HUES48 (cell line): ENCODE measurements at regions not wholly inside any gene's neighbourhood (a gene's known extent, or its start where the extent isn't known, plus 50 kb on each side); places are given as distances from the start of the nearest gene placed in this dataset.

Experiments
- H3K27ac ChIP-seq: one replicate; pipeline ENCODE4 v1.7.0; 2013; ENCODE audit warnings: low read depth, low read length, inconsistent platforms
- H3K27me3 ChIP-seq: 2 replicates; pipeline ENCODE4 v1.6.1; 2013; ENCODE audit warnings: mild to moderate bottlenecking, low read length; ENCODE audit not compliant: control insufficient read depth, insufficient read depth
- H3K36me3 ChIP-seq: 2 replicates; pipeline ENCODE4 v1.6.1; 2013; ENCODE audit warnings: low read length; ENCODE audit not compliant: control insufficient read depth, insufficient read depth
- H3K4me1 ChIP-seq: 2 replicates; pipeline ENCODE4 v1.6.1; 2013; ENCODE audit warnings: mild to moderate bottlenecking, low read length; ENCODE audit not compliant: control insufficient read depth, insufficient read depth
- H3K4me3 ChIP-seq: 2 replicates; pipeline ENCODE4 v1.5.1; 2013; ENCODE audit warnings: mild to moderate bottlenecking, low read depth, low read length
- H3K9ac ChIP-seq: 2 replicates; pipeline ENCODE4 v1.6.1; 2013; ENCODE audit warnings: mild to moderate bottlenecking, low read depth, low read length, moderate library complexity
- H3K9me3 ChIP-seq: 2 replicates; pipeline ENCODE4 v1.6.1; 2013; ENCODE audit warnings: low read length; ENCODE audit not compliant: control insufficient read depth, insufficient read depth

DNA sequence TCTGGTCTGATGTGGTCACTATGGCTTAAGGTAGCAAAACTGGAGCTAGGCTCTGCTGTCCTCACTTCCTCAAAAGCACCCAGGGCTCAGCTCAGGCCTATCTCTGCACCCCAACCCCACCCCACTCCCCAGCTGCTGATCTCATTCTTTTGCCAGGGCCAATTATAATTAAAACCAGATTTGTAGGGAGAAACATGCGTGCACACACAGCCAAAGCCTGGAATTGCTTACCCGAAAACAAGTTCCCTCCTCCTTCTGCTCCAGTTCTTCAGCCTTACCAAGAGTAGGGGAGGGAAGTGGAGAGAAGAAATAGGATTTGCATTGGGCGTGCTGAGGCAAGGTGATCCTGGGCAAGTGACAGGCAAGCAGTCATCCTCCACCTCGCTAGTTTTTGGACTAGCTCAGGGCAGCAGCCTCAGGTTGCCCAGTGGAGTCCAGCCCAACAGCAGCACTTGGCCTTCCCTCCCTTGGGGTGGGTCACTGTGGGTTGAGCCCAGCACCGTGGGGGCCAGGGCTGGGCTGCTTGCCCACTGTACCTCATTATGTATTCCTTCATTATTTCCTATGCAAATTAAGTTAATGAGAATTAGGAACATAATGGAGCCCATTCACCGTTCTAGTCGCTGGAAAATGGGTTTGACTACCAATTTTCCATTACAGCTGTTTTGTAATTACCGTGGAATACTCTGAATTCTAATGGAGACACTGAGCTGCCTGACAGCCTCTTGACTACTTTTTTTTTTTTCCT lies 199.1 kb upstream of the CELF4 start:
- H3K27me3 ChIP-seq: no peaks in the 10 kb centered on the region
- no peak overlapping the region for H3K27ac ChIP-seq
- H3K9ac ChIP-seq: no peak overlapping the region
- no peak overlapping the region for H3K4me3 ChIP-seq
- no peaks in the 10 kb centered on the region for H3K4me1 ChIP-seq
- no peaks in the 10 kb centered on the region for H3K9me3 ChIP-seq
- no peaks in the 10 kb centered on the region for H3K36me3 ChIP-seq

DNA sequence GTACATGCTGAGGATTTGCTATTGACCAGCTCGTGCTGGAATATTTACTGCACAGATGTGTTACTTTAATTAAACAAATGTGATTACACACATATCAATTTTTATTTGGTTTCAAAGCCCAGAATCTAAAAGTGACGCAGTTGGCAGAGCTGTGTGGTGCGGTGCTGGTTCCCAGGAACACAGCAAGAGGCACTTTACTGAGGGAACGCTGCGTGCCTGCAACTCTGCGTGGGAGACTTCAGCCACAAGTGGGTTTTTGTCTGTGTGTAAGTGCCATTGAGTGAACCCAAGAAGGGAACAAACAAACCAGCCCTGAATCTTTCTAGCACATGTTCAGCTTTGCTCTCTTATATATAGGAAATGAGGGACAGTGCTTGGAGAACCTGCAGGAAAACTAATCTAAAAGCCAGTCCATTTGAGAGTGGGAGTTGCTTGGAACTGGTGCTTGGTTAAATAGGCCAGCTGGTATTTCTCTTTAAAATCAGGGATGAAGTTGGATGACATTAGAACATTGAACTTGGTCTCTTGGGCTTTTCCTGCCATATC lies 196.6 kb upstream of the CELF4 start:
- no peaks in the 10 kb centered on the region for H3K27me3 ChIP-seq
- H3K4me1 ChIP-seq: no peaks in the 10 kb centered on the region
- H3K9me3 ChIP-seq: no peaks in the 10 kb centered on the region
- H3K36me3 ChIP-seq: no peaks in the 10 kb centered on the region
- H3K9ac ChIP-seq: no peak overlapping the region
- H3K4me3 ChIP-seq: no peak overlapping the region
- H3K27ac ChIP-seq: no peak overlapping the region

DNA sequence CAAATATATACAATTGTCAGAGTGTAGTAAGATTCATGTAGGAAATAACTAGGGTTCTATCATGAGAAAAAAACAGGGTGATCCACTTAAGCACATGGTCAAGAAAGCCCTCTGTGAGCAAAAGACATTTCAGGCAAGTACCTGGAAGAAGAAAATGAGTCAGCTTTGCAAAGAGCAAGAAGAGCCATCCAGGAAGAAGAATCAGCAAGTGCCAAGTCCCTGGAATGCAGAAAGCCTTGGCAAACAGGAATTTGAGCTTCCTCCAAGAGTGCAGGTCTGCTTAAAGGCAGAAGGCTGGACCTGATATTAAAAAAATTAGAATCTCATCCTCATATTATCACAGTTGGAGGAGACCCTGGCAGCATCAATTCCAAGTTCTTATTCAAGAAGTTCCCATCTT lies 188.5 kb upstream of the CELF4 start:
- no peak overlapping the region for H3K4me3 ChIP-seq
- no peaks in the 10 kb centered on the region for H3K9me3 ChIP-seq
- no peaks in the 10 kb centered on the region for H3K4me1 ChIP-seq
- no peaks in the 10 kb centered on the region for H3K27me3 ChIP-seq
- H3K36me3 ChIP-seq: no peaks in the 10 kb centered on the region
- H3K27ac ChIP-seq: no peak overlapping the region
- no peak overlapping the region for H3K9ac ChIP-seq

DNA sequence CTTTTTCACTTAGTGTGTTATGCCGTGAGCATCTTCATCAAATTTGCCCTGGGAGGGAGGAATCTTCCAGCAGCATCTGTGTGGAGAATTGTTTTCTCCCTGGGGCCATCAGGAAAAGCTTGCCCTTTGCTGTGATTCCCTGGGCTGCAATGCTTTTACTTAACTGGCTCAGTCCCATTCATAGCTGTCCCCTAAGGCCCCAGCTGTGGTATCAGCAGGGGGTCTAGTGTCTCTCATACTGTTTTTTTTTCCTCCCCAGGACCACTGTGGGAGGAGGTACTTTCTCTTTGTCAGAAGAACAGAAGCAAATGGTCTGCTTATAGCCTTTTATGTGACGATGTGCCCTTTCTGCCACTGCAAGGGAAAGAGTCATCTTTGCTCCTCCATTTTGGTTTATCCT lies 176.8 kb upstream of the CELF4 start:
- Histone ChIP-seq H3K36me3 (no peaks in the 10 kb centered on the region), H3K9me3 (no peaks in the 10 kb centered on the region), H3K9ac (no peak overlapping the region), H3K4me1 (peaks cover 7% of the 10 kb centered on the region), H3K27me3 (no peaks in the 10 kb centered on the region), H3K27ac (no peak overlapping the region), H3K4me3 (no peak overlapping the region)

DNA sequence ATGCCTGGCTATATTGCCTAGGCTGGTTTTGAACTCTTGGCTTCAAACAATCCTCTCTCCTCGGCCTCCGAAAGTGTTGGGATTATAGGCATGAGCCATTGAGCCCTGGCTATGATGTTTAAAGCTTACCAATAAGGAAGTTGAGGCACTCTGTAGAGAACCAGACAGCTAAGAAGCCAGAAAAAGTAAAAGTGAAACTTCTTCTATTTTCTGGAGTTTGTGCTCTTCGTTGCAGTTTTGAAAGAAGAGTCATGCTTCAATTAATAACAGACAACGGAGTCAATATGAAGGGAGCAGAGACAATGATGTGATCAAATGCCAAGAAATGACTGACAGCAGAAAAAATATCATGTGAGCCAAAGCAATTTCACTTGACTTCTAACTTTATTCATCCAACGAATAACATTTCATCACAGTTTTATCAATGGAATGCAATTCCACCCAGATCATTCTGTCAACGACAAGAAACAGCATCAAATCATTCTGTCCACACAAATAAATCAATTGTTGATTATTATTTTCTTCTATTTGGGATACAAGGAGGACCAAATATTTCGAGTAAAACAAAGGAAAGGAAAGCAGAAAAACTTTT lies 175.5 kb upstream of the CELF4 start:
- Histone ChIP-seq H3K27ac (no peak overlapping the region), H3K9ac (no peak overlapping the region), H3K4me3 (no peak overlapping the region), H3K36me3 (no peaks in the 10 kb centered on the region), H3K27me3 (no peaks in the 10 kb centered on the region), H3K4me1 (peaks cover 7% of the 10 kb centered on the region), H3K9me3 (no peaks in the 10 kb centered on the region)

DNA sequence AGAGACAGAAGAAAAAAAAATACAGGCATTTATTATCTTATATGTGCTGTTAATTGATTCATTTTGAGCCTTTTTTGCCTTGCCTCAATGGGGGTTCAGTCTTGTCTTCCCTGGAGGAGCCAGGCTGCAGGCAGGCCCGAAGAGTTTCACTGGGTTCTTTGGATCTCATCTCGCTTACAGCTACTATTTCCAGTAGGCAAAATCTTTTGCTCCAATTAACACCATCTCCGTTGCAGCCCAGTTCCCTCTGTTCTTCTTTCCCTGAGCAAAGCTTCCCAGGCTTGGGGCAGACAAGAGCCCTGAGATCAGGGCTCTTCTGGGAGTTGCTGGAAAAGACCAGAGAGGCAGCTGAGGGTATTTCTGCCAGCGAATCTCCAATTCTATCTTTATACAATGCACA lies 168.8 kb upstream of the CELF4 start:
- H3K36me3 ChIP-seq: no peaks in the 10 kb centered on the region
- H3K27me3 ChIP-seq: no peaks in the 10 kb centered on the region
- H3K9ac ChIP-seq: no peak overlapping the region
- no peaks in the 10 kb centered on the region for H3K9me3 ChIP-seq
- no peak overlapping the region for H3K27ac ChIP-seq
- no peak overlapping the region for H3K4me3 ChIP-seq
- no peaks in the 10 kb centered on the region for H3K4me1 ChIP-seq

DNA sequence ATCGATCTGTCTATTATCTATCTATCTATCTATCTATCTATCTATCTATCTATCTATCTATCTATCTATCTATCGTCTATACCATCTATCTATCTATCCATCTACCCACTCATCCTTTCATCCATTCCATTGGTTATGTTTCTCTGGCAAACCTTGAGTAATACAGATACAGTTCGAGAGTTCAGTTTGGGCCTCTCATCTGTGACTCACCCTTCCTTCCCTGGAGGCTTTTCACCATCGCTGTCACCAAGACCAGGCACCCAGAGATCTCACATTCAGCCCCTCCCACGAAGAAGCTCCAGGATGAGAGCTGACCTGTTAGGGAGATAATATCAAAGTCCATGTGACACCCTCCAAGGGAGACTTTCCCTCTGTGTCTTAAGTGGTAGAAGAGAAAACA lies 164.1 kb upstream of the CELF4 start:
- H3K4me1 ChIP-seq: no peaks in the 10 kb centered on the region
- H3K36me3 ChIP-seq: no peaks in the 10 kb centered on the region
- H3K27ac ChIP-seq: no peak overlapping the region
- no peak overlapping the region for H3K4me3 ChIP-seq
- no peak overlapping the region for H3K9ac ChIP-seq
- H3K9me3 ChIP-seq: no peaks in the 10 kb centered on the region
- no peaks in the 10 kb centered on the region for H3K27me3 ChIP-seq

DNA sequence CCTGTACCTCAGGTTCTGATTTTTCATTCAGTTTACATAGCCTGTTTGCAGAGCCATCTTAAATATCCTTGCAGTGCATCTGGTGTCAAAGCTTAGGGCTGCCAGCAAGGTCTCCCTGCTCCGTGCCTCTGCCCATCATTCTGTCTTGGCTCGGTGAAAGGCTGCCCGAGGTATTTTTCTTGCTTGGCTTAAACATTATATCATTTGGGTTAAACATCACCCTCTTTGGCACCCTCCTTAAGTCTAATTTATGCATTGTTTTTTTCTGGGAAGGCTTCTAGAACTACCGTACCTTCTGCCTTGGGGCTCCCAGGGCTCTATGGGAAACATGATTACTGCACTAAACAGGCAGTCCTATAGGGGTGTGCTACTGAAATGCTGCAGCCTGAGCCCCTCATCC lies 158.6 kb upstream of the CELF4 start:
- no peak overlapping the region for H3K27ac ChIP-seq
- no peaks in the 10 kb centered on the region for H3K9me3 ChIP-seq
- H3K4me3 ChIP-seq: no peak overlapping the region
- H3K4me1 ChIP-seq: no peaks in the 10 kb centered on the region
- no peaks in the 10 kb centered on the region for H3K27me3 ChIP-seq
- H3K9ac ChIP-seq: no peak overlapping the region
- H3K36me3 ChIP-seq: no peaks in the 10 kb centered on the region

DNA sequence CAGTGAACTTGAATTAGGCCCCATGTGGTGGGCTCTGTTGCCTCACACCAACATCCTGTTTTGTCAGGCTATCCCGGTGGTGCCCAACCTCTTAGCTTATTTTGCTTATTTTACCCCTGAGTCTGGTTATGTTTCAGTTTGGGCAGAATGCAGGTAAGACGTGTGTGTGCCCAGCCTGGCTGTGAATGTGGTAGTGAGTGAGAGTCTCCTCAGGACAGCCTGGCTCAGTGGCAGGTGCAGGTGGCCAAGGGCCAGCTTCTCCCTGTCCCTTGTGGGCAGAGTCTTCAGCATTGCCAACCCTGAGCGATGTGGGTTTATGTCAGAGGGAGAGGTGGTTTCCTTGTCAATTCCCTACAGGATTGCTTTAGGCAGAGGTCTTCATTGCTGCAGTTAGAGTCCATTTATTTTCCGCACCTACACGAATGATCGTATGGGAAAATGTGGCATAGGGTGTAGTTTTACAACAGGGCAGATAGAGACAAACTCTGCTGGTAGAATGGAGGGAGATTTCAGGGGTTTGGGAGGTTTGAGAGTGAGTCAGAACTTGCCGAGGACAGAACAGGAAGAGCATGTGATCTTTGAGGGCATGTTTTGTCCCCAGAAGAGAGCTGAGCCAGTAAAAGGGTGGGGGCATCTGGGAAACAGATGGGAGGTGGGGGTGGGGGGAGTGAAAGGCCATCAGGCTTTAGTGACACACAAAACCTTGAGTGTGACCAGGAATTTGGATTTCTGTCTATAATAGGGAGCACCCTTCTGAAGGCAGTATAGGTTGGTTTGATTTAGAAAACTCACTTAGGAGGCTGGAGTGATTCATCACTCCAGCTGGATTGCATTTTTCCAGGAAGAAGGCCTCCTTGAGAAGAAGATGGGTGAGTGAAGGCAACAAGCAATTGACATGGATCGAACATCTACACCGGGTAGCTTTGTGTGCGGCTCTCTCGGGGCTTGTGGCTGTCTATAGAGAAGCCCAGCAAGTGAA lies 156.2 kb upstream of the CELF4 start:
- Histone ChIP-seq H3K27ac (no peak overlapping the region), H3K36me3 (no peaks in the 10 kb centered on the region), H3K27me3 (no peaks in the 10 kb centered on the region), H3K4me1 (no peaks in the 10 kb centered on the region), H3K9ac (no peak overlapping the region), H3K4me3 (no peak overlapping the region), H3K9me3 (no peaks in the 10 kb centered on the region)

DNA sequence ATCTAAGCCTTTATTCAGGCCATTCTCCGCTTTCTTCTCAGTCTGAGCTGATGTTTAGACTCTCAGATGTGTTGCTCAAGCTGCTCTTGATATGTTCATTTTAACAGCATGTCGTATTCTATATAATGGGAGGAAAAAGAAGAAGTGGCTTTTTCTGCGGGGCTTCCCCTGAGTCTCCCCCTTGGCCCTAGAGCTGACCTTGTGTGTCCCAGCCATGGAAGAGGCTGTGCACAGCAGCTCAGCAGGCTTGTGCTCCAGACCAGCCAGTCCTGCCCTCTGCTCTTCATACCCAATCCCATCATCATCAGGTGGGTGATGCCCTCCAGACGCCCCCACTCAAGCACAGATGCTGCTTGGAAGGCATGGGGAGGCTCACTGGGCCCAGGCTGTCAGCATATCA lies 155.1 kb upstream of the CELF4 start:
- no peaks in the 10 kb centered on the region for H3K36me3 ChIP-seq
- H3K4me1 ChIP-seq: no peaks in the 10 kb centered on the region
- no peak overlapping the region for H3K4me3 ChIP-seq
- no peaks in the 10 kb centered on the region for H3K27me3 ChIP-seq
- no peaks in the 10 kb centered on the region for H3K9me3 ChIP-seq
- H3K27ac ChIP-seq: no peak overlapping the region
- no peak overlapping the region for H3K9ac ChIP-seq

DNA sequence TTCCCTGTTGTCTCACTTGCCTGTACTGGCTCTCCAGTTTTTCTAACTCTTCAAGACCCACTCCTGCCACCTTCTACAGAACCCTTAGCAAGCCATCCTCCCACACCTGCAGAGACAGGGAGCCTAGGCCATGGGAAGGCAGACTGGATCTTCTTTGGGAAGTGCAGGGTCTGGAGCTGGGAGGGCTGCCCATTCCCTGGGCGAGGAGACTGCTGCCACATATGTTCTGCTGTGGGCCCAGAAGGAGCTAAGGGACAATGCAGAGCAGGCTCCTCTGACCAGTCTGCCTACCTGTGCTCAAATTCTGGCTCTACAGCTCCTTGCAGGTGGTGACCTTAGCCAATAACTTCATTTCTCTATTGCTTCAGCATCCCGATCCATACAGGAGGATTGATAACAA lies 152.1 kb upstream of the CELF4 start:
- Histone ChIP-seq H3K4me1 (no peaks in the 10 kb centered on the region), H3K27ac (no peak overlapping the region), H3K9me3 (no peaks in the 10 kb centered on the region), H3K9ac (no peak overlapping the region), H3K4me3 (no peak overlapping the region), H3K27me3 (no peaks in the 10 kb centered on the region), H3K36me3 (no peaks in the 10 kb centered on the region)
